GM23338 (cell line): ENCODE measurements at regions not wholly inside any gene's neighbourhood (a gene's known extent, or its start where the extent isn't known, plus 50 kb on each side); places are given as distances from the start of the nearest gene placed in this dataset.

Experiments
- ATAC-seq: fragments of 200-7000 bp; cut with Tn5 transposase; 3 replicates; pipeline ENCODE4 v1.9.1; 2020
- DNase-seq: peaks from one replicate; pipeline ENCODE4 v3.0.0-alpha.2; 2015; ENCODE audit warnings: low spot score
- H2AFZ ChIP-seq: fragments of 200-600 bp; sonication (generic); 2 replicates; pipeline ENCODE4 v1.8.0; 2016; ENCODE audit warnings: antibody characterized with exemption, mild to moderate bottlenecking, moderate library complexity
- H3F3A ChIP-seq: fragments of 200-600 bp; sonication (generic); replicated peaks from 2 replicates; pipeline ENCODE4 v1.8.0; 2017; ENCODE audit warnings: antibody characterized with exemption, mixed run types, low read depth
- H3K27ac ChIP-seq: fragments of 200-600 bp; sonication (generic); 2 replicates; pipeline ENCODE4 v1.6.1; 2016; ENCODE audit warnings: low read depth
- H3K27me3 ChIP-seq: fragments of 200-600 bp; sonication (generic); 2 replicates; pipeline ENCODE4 v1.8.0; 2016; ENCODE audit warnings: mild to moderate bottlenecking, mixed run types, moderate library complexity; ENCODE audit not compliant: insufficient read depth
- H3K36me3 ChIP-seq: fragments of 200-600 bp; sonication (generic); 2 replicates; pipeline ENCODE4 v1.8.0; 2016; ENCODE audit warnings: mild to moderate bottlenecking; ENCODE audit not compliant: insufficient read depth
- H3K4me1 ChIP-seq: fragments of 200-600 bp; sonication (generic); 2 replicates; pipeline ENCODE4 v1.8.0; 2016; ENCODE audit warnings: mild to moderate bottlenecking, moderate library complexity; ENCODE audit not compliant: insufficient read depth
- H3K4me2 ChIP-seq: fragments of 200-600 bp; sonication (generic); 2 replicates; pipeline ENCODE4 v1.7.1; 2017; ENCODE audit warnings: mixed run types
- H3K4me3 ChIP-seq: fragments of 200-600 bp; sonication (generic); 2 replicates; pipeline ENCODE4 v1.6.1; 2016; ENCODE audit warnings: mixed run types
- H3K79me2 ChIP-seq: fragments of 200-600 bp; sonication (generic); replicated peaks from 2 replicates; pipeline ENCODE4 v1.8.0; 2017; ENCODE audit warnings: mild to moderate bottlenecking; ENCODE audit not compliant: insufficient read depth
- H3K9me2 ChIP-seq: fragments of 200-600 bp; sonication (generic); 2 replicates; pipeline ENCODE4 v1.8.0; 2017; ENCODE audit not compliant: insufficient read depth
- H4K20me1 ChIP-seq: fragments of 200-600 bp; sonication (generic); replicated peaks from 2 replicates; pipeline ENCODE4 v1.8.0; 2017; ENCODE audit warnings: mild to moderate bottlenecking; ENCODE audit not compliant: insufficient read depth
- H3K27ac Mint-ChIP-seq: 2 replicates; pipeline ENCODE4 v1.8.0; 2020; ENCODE audit warnings: inconsistent platforms, mild to moderate bottlenecking, moderate library complexity, mixed read lengths
- H3K27me3 Mint-ChIP-seq: 3 replicates; pipeline ENCODE4 v1.8.0; 2022; ENCODE audit warnings: low read depth, mild to moderate bottlenecking, moderate library complexity, mixed read lengths, inconsistent platforms; ENCODE audit not compliant: insufficient read depth, poor library complexity
- H3K36me3 Mint-ChIP-seq: 3 replicates; pipeline ENCODE4 v1.8.0; 2021; ENCODE audit warnings: low read depth, mild to moderate bottlenecking, inconsistent platforms, moderate library complexity, mixed read lengths
- H3K4me1 Mint-ChIP-seq: 3 replicates; pipeline ENCODE4 v1.8.0; 2020; ENCODE audit warnings: mild to moderate bottlenecking, inconsistent platforms, mixed read lengths
- H3K4me3 Mint-ChIP-seq: 3 replicates; pipeline ENCODE4 v1.8.0; 2021; ENCODE audit warnings: moderate library complexity, mild to moderate bottlenecking, inconsistent platforms, mixed read lengths
- H3K9me3 Mint-ChIP-seq: 3 replicates; pipeline ENCODE4 v1.8.0; 2020; ENCODE audit warnings: moderate library complexity, mild to moderate bottlenecking, inconsistent platforms, mixed read lengths
- CREB1 ChIP-seq: fragments of 250-450 bp; sonication (Bioruptor Pico); IDR thresholded peaks from 2 replicates; pipeline ENCODE4 v1.5.0; 2020; ENCODE audit warnings: low read depth, mild to moderate bottlenecking, moderate library complexity
- ETS1 ChIP-seq: IDR thresholded peaks from 2 replicates; pipeline ENCODE4 v1.6.1; 2016; ENCODE audit warnings: antibody characterized with exemption
- EZH2 ChIP-seq: fragments of 200-600 bp; sonication (generic); IDR thresholded peaks from one replicate; pipeline ENCODE4 v1.8.0; 2017; ENCODE audit warnings: antibody characterized with exemption, mild to moderate bottlenecking, low read depth; ENCODE audit not compliant: unreplicated experiment
- EZH2phosphoT487 ChIP-seq: fragments of 200-600 bp; sonication (generic); IDR thresholded peaks from one replicate; pipeline ENCODE4 v1.8.1; 2018; ENCODE audit warnings: antibody characterized with exemption; ENCODE audit not compliant: unreplicated experiment
- JUNB ChIP-seq: IDR thresholded peaks from one replicate; pipeline ENCODE4 v1.6.1; 2016; ENCODE audit warnings: antibody characterized with exemption; ENCODE audit not compliant: unreplicated experiment
- NANOG ChIP-seq: IDR thresholded peaks from 2 replicates; pipeline ENCODE4 v1.6.1; 2016; ENCODE audit warnings: antibody characterized with exemption, borderline replicate concordance
- POLR2AphosphoS5 ChIP-seq: IDR thresholded peaks from 2 replicates; pipeline ENCODE4 v1.6.1; 2016; ENCODE audit warnings: antibody characterized with exemption, low read depth
- STAT1 ChIP-seq: IDR thresholded peaks from one replicate; pipeline ENCODE4 v1.6.1; 2016; ENCODE audit warnings: antibody characterized with exemption; ENCODE audit not compliant: unreplicated experiment
- ZNF114 ChIP-seq: fragments of 250-450 bp; sonication (Bioruptor Pico); IDR thresholded peaks from 2 replicates; pipeline ENCODE4 v1.5.0; 2020; ENCODE audit warnings: mild to moderate bottlenecking, moderate library complexity
- ZNF331 ChIP-seq: fragments of 250-450 bp; sonication (Bioruptor Pico); IDR thresholded peaks from 2 replicates; pipeline ENCODE4 v1.5.0; 2020; ENCODE audit warnings: low read depth, mild to moderate bottlenecking, moderate library complexity
- TF ChIP-seq, protein P1 (sequence below): fragments of 250-450 bp; sonication (Bioruptor Pico); IDR thresholded peaks from 2 replicates; pipeline ENCODE4 v1.5.0; 2020; ENCODE audit warnings: mild to moderate bottlenecking, moderate library complexity
- TF ChIP-seq, protein P2 (sequence below): IDR thresholded peaks from one replicate; pipeline ENCODE4 v1.6.1; 2018; ENCODE audit warnings: antibody characterized with exemption; ENCODE audit not compliant: unreplicated experiment

DNA sequence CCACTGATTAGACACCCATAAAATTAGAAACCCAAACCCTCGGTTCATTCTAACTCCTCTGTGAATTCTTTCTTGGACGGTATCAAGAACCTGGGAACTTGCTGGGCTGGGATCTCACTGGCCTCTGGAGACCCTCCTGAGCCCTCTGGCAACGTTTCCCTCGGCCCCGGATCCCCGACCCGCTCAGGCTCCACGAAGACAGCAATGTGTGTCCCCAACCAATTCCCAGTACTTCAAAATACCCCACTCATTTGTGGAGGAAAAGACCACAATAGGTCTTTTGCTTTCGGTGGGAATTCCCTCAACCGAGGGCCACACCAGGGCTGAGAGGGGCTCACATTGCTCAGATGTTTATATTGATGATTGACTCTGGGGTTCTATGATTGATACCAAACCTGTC lies 117.9 kb upstream of the PRR20G start (continued):
- TF ChIP-seq, protein P1, sequence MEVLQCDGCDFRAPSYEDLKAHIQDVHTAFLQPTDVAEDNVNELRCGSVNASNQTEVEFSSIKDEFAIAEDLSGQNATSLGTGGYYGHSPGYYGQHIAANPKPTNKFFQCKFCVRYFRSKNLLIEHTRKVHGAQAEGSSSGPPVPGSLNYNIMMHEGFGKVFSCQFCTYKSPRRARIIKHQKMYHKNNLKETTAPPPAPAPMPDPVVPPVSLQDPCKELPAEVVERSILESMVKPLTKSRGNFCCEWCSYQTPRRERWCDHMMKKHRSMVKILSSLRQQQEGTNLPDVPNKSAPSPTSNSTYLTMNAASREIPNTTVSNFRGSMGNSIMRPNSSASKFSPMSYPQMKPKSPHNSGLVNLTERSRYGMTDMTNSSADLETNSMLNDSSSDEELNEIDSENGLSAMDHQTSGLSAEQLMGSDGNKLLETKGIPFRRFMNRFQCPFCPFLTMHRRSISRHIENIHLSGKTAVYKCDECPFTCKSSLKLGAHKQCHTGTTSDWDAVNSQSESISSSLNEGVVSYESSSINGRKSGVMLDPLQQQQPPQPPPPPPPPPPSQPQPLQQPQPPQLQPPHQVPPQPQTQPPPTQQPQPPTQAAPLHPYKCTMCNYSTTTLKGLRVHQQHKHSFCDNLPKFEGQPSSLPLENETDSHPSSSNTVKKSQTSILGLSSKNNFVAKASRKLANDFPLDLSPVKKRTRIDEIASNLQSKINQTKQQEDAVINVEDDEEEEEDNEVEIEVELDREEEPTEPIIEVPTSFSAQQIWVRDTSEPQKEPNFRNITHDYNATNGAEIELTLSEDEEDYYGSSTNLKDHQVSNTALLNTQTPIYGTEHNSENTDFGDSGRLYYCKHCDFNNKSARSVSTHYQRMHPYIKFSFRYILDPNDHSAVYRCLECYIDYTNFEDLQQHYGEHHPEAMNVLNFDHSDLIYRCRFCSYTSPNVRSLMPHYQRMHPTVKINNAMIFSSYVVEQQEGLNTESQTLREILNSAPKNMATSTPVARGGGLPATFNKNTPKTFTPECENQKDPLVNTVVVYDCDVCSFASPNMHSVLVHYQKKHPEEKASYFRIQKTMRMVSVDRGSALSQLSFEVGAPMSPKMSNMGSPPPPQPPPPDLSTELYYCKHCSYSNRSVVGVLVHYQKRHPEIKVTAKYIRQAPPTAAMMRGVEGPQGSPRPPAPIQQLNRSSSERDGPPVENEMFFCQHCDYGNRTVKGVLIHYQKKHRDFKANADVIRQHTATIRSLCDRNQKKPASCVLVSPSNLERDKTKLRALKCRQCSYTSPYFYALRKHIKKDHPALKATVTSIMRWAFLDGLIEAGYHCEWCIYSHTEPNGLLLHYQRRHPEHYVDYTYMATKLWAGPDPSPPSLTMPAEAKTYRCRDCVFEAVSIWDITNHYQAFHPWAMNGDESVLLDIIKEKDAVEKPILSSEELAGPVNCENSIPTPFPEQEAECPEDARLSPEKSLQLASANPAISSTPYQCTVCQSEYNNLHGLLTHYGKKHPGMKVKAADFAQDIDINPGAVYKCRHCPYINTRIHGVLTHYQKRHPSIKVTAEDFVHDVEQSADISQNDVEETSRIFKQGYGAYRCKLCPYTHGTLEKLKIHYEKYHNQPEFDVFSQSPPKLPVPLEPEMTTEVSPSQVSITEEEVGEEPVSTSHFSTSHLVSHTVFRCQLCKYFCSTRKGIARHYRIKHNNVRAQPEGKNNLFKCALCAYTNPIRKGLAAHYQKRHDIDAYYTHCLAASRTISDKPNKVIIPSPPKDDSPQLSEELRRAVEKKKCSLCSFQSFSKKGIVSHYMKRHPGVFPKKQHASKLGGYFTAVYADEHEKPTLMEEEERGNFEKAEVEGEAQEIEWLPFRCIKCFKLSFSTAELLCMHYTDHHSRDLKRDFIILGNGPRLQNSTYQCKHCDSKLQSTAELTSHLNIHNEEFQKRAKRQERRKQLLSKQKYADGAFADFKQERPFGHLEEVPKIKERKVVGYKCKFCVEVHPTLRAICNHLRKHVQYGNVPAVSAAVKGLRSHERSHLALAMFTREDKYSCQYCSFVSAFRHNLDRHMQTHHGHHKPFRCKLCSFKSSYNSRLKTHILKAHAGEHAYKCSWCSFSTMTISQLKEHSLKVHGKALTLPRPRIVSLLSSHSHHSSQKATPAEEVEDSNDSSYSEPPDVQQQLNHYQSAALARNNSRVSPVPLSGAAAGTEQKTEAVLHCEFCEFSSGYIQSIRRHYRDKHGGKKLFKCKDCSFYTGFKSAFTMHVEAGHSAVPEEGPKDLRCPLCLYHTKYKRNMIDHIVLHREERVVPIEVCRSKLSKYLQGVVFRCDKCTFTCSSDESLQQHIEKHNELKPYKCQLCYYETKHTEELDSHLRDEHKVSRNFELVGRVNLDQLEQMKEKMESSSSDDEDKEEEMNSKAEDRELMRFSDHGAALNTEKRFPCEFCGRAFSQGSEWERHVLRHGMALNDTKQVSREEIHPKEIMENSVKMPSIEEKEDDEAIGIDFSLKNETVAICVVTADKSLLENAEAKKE: no peak

- no peak for DNase-seq
- Histone ChIP-seq H2AFZ (no peak overlapping the region), H3K27me3 (no peaks in the 10 kb centered on the region), H3K27ac (no peak overlapping the region), H3K79me2 (no peaks in the 10 kb centered on the region), H3K4me1 (0 out of 2 replicates have a peak, but pooled peaks cover 3% of the 10 kb centered on the region), H3K4me3 (no peak overlapping the region), H3F3A (no peaks in the 10 kb centered on the region), H4K20me1 (no peaks in the 10 kb centered on the region), H3K9me2 (no peaks in the 10 kb centered on the region), H3K4me2 (no peak overlapping the region), H3K36me3 (no peaks in the 10 kb centered on the region)
- Mint-ChIP-seq H3K27ac (no peak overlapping the region), H3K27me3 (peaks cover 8% of the 10 kb centered on the region), H3K4me1 (peaks cover 21% of the 10 kb centered on the region), H3K4me3 (no peak overlapping the region), H3K36me3 (no peaks in the 10 kb centered on the region), H3K9me3 (peaks cover 3% of the 10 kb centered on the region; the same call in 1 of the 3 replicates)
- TF ChIP-seq ZNF331 (CRISPR knock-in tag) (no peak), ZNF114 (no peak), POLR2AphosphoS5 (no peak), CREB1 (CRISPR knock-in tag) (no peak), EZH2 (no peak), STAT1 (no peak), EZH2phosphoT487 (no peak), JUNB (no peak), NANOG (no peak), ETS1 (no peak)
- TF ChIP-seq, protein P2, sequence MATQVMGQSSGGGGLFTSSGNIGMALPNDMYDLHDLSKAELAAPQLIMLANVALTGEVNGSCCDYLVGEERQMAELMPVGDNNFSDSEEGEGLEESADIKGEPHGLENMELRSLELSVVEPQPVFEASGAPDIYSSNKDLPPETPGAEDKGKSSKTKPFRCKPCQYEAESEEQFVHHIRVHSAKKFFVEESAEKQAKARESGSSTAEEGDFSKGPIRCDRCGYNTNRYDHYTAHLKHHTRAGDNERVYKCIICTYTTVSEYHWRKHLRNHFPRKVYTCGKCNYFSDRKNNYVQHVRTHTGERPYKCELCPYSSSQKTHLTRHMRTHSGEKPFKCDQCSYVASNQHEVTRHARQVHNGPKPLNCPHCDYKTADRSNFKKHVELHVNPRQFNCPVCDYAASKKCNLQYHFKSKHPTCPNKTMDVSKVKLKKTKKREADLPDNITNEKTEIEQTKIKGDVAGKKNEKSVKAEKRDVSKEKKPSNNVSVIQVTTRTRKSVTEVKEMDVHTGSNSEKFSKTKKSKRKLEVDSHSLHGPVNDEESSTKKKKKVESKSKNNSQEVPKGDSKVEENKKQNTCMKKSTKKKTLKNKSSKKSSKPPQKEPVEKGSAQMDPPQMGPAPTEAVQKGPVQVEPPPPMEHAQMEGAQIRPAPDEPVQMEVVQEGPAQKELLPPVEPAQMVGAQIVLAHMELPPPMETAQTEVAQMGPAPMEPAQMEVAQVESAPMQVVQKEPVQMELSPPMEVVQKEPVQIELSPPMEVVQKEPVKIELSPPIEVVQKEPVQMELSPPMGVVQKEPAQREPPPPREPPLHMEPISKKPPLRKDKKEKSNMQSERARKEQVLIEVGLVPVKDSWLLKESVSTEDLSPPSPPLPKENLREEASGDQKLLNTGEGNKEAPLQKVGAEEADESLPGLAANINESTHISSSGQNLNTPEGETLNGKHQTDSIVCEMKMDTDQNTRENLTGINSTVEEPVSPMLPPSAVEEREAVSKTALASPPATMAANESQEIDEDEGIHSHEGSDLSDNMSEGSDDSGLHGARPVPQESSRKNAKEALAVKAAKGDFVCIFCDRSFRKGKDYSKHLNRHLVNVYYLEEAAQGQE: no peak
- ATAC-seq: no peak
Observed at GRCh38 chr3:127405010-127405598, 117.3 kb upstream of the PRR20G start.
